Stimulated activated CD8-positive, alpha-beta memory T cell treated with anti-CD3 and anti-CD28 coated beads, Interleukin-7, amount 100 ng/mL, for 48 hours (primary cell): ENCODE measurements at regions not wholly inside any gene's neighbourhood (a gene's known extent, or its start where the extent isn't known, plus 50 kb on each side); places are given as distances from the start of the nearest gene placed in this dataset.

Source experiments
- DNase-seq, 2 donors: peaks; one replicate each; pipeline ENCODE4 v3.0.0-alpha.2; 2020; ENCODE audit warnings: low read depth in 1 of 2; ENCODE audit errors: extremely low read depth in 1 of 2

GRCh38 chr13:89749888-89750287 lies 1597.6 kb upstream of the MIR17HG start:
- no peak for DNase-seq

- no peak for DNase-seq
Measured at GRCh38 chr13:89750371-89750770, 1597.1 kb upstream of the MIR17HG start.

- no peak for DNase-seq
Measured at GRCh38 chr13:89751432-89751930, 1596.0 kb upstream of the MIR17HG start.

- no peak for DNase-seq
Measured at GRCh38 chr13:89752394-89752793, 1595.1 kb upstream of the MIR17HG start.

GRCh38 chr13:89755729-89756492 lies 1591.6 kb upstream of the MIR17HG start:
- DNase-seq = no peak

GRCh38 chr13:89763005-89763404 lies 1584.5 kb upstream of the MIR17HG start:
- no peak for DNase-seq

- no peak for DNase-seq
Measured at GRCh38 chr13:89783221-89783755, 1564.2 kb upstream of the MIR17HG start.

- no peak for DNase-seq
Measured at GRCh38 chr13:89784161-89784809, 1563.2 kb upstream of the MIR17HG start.

GRCh38 chr13:89786531-89786930 lies 1561.0 kb upstream of the MIR17HG start:
- DNase-seq = no peak

- no peak for DNase-seq
Measured at GRCh38 chr13:89790696-89791095, 1556.8 kb upstream of the MIR17HG start.

- no peak for DNase-seq
Measured at GRCh38 chr13:89791971-89792630, 1555.4 kb upstream of the MIR17HG start.

GRCh38 chr13:89796196-89796595 lies 1551.3 kb upstream of the MIR17HG start:
- no peak for DNase-seq

- DNase-seq = no peak
Measured at GRCh38 chr13:89803839-89804238, 1543.6 kb upstream of the MIR17HG start.

- DNase-seq = no peak
Measured at GRCh38 chr13:89806594-89806993, 1540.9 kb upstream of the MIR17HG start.

GRCh38 chr13:89812856-89813255 lies 1534.6 kb upstream of the MIR17HG start:
- no peak for DNase-seq

GRCh38 chr13:89816404-89816803 lies 1531.1 kb upstream of the MIR17HG start:
- no peak for DNase-seq

GRCh38 chr13:89822467-89822866 lies 1525.0 kb upstream of the MIR17HG start:
- DNase-seq = no peak

- DNase-seq = no peak
Measured at GRCh38 chr13:89827552-89827951, 1519.9 kb upstream of the MIR17HG start.

- no peak for DNase-seq
Measured at GRCh38 chr13:89828506-89828905, 1519.0 kb upstream of the MIR17HG start.

- DNase-seq = no peak
Measured at GRCh38 chr13:89831157-89831556, 1516.3 kb upstream of the MIR17HG start.

- no peak for DNase-seq
Measured at GRCh38 chr13:89832827-89833226, 1514.7 kb upstream of the MIR17HG start.
